ENCODE measurements at regions not wholly inside any gene's neighbourhood (a gene's known extent, or its start where the extent isn't known, plus 50 kb on each side); places are given as distances from the start of the nearest gene placed in this dataset.

DNA sequence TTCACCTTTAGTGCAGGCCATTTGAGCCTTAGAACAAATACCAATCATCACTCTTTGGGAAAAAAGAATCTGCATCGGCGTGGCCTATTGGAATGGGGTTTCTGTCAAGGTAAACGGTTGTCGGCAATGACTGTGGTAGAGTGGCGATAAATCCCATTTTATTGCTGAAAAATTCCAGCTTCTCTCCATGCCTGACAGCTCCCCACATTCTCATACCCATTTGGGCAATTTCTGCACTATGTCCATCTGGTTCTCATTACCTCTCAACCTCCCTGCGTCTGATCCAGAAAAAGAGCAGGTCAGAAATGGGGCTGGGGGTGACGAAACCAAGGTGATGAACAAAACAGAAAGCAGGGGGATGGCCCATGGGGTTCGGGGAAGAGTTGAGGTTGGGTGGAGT lies 254.0 kb downstream of the MEIS1 start:
- DNase-seq = no peak
- intact Hi-C loops (cut with DNase I) = no loop called here

DNA sequence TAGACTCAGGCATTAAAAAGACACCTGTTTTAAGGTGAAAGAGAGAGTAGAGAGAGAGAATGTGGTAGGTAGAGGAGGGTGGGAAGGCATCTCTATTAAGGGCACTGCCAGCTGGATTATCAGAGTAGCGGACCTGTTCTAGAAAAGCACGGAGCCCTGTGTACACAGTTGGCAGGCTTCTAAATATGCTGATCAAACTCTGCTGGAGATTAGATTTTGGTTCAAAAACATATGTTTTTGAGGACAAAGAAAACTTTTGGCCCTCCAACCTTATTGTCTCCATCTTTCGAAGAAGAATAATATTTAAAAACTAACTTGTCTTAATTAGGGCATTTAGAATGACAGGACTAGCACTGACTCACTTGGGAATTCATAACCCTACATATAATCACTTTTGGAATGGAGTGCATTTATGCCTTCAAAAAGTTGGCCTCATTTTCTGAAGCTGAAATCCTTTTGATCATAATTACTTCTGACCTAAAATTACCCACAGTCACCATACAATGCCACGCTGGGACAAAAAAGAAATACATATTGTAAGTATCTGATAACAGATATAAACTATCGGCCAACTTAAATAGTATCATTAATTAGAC lies 254.6 kb downstream of the MEIS1 start:
- no peak for DNase-seq
- intact Hi-C loops (cut with DNase I) = no loop called here

DNA sequence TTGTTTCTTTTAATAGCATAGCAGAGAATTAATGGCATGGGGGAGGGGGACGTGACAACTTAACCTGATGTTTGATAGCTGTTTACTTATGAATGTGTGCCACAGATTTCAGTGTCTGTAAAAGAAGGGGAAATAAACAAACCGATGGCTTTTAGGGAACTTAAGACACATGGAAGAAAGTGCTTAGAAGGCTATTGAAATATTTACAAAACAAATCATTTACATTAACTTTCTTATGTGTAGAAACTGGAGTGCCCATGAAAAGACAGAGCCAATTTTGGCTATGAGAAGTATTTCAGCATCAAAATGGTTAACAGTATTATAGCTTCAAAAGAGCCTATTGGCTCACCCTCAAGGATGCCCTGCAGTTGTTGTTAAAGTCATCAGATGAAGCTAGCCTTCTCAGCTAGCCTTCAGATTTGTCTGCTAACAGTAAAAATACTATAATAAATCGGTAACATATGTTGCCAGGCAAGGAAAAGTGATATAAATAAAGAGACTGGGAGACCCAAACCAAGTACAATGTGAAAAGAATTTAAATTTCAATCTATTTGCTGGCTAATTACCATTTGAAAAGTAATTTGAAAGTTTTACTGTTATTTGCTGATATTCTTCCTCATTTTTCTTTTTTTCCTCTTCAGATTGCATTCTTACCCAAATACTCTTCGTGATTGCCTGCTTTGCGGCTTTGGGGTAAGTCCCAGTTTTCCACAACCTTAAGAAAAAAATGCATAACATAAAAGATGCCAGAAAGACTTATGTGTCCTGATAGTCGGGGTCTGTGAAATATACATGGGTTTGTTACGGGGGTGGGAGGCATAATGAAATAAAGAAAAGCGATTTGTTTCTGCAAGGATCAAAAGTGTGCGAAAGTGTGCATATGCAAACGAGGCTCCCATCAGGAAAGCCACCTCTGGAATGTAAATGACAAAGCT lies 256.4 kb downstream of the MEIS1 start:
- no peak for DNase-seq
- intact Hi-C loops (cut with DNase I) = no loop called here

DNA sequence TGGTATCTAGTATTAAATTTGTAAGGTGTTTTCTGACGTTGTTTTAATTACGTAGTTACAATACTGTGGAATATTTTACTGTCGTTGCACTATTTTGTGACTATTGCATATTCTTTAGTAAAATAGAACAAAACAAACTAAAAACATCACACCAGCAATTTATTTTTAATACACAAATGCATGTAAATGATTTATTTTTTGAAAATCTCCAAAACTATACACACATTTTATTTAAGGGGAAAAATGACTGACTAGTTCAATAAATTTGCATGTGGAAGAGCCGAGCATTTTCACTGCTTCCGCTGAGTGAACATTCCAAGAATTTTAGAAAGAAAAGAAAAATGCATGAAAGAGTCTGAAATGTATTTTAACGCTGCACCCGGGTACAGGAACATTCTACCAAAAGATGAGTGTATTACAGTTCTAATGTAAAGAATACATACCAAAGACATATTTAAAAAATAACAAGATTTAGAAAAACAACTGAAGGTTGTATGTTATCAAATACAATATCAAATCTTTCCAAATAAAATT lies 257.7 kb downstream of the MEIS1 start:
- DNase-seq = no peak
- intact Hi-C loops (cut with DNase I) = no loop called here

DNA sequence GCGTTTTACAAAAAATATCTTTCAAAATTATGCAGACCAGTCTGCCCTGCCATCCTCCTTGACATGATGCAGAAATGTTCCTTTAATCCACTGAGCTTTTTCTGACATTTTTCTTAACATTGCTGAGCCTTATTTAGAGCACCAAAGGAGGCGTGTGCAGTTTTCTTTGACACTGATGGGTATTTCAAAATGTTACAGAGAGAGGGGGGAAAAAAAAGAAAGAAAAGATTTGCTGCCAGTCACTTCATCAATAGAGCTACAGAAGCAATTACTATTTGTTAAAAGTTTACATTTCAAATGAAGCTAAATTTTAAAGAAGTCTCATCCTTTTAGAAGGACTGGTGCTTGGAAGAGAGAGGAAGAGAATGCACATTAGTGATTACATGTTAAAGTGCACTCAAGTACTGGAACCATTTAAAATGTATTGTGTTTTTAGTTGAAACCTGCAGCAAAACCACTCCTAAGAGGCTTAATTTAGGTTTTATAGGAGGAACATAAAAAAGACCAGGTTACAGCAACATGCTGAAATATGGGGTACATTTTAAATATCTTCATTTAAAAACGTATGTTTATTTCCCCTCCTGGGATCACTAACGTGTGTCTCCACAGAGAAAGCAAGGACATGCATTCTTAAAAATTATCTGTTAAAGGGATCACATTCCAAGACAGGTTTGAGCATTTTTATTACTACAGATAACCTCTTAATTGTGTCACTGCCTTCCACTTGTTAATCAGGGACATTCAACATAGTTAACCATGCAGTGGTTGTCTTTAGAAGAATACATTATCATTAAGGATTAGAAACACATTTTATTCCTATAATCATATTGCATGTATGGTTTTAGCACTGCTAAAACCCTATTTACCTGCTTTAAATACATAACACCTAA lies 258.4 kb downstream of the MEIS1 start:
- DNase-seq = peak in 3 of 42 donors; percentile 7 to 37 (median 9)
- intact Hi-C loops (cut with DNase I) = no loop called here

DNA sequence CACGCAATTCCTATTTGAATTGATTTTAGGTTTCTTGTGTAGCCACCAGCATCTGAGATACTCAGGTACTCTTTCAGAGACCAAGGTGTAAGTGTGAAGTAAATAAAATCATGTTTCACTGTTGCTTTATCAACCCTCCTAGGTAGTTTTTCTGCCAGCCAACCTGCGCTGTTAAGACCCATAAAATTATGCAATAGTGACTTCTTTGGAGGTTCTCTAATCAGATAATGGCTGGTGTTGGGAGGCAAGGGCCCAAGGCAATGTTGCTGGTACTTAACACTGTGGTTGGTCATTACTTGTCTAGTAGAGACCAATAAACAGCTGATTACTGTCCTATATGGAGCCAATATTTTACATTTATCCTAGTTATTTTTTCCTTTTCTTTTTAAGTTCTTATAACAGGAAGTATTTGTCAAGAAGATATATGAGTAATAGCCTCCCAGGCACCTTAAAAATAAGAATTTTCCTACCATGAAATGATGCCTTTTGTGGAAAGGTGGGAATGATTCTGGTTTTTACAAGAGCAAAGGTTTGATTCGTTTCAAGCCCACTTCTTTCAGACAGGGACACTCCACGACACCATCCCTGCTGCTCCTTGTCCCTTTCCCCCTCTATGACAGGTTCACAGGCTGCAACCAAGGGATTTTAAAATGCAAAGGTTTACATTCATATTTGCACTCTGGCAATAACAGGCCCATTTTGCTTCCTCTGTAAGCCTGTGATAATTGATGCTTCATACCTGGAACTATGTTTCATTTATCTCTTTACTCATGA lies 259.3 kb downstream of the MEIS1 start:
- intact Hi-C loops (cut with DNase I) = no loop called here
- no peak for DNase-seq

DNA sequence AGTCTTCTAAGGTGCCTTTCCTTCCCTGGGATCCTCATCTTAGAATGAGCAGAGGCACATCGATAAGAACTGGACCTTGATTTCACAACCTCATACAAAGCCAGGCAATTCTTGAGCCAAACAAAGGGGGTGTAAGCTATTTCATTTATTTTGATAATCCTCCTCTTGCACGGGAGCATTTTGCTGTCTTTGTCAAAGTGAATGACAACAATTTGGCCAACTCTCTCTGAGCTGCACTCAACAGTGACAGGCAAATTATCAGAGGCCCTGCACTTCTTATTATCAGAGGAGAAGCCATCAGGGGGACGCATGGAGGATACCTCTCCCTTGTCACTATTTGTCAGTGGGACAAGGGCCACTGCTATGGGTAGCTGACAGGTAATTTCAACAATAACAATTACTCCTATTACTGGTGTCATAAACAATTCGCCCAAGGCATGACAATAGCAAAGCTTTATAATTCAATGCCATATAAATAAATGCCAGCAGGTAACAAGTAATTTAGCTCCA lies 260.4 kb downstream of the MEIS1 start:
- DNase-seq = no peak
- intact Hi-C loops (cut with DNase I) = no loop called here

DNA sequence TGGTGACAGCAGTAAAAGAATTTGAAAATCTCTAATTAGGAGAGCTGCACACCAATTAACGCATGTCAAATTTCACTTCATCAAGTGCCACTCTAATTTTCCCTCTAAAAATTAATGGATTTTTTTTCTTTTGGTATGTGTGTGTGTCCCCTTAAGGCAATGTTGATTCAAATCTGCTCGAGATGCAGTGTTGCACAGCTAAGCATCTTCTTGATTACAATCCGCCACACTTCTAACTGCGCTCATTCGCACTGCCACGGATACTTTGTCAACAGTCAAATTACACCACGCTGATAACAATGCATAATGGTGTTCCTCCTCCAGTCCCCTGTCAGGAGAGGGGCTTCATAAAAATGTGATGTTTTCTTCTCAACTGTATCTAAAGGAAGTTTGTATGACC lies 261.4 kb downstream of the MEIS1 start:
- intact Hi-C loops (cut with DNase I) = no loop called here
- no peak for DNase-seq

DNA sequence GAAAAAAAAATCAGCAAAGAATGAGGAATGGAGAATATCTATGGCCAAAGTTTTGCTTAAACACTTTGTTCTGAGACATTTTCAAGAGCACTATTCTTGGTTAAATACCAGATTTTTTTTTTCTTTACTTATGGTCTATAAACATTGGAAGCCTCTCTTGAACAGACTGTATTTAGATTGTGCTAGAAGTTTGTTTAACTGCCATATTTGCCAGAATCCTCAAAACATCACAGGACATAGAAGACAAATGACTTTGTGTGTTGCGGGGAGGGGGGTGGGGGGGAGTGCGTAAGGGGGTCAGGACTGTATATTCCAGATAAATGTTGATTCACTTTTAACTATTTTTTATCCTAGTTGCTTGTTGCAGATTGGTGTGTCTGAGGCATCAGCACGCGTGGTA lies 262.0 kb downstream of the MEIS1 start:
- no peak for DNase-seq
- intact Hi-C loops (cut with DNase I) = no loop called here

DNA sequence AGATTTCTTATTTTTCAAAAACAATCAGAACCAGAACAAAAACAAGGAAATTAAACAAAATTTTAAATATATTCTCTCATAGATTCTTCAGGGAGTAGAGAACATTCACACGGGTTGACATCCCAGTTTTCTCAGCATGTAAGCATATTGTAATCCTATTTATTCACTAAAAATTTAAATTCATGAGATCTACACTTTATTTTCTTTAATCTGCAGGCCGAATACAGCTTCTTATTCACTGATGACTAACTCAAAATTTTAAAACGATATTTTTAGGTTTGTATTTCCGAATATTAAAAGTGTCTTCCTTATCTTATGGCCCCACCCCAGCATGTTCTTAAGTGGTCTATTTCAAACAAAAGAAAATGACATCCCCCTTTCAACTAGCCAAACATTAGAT lies 262.4 kb downstream of the MEIS1 start:
- no peak for DNase-seq
- intact Hi-C loops (cut with DNase I) = no loop called here

DNA sequence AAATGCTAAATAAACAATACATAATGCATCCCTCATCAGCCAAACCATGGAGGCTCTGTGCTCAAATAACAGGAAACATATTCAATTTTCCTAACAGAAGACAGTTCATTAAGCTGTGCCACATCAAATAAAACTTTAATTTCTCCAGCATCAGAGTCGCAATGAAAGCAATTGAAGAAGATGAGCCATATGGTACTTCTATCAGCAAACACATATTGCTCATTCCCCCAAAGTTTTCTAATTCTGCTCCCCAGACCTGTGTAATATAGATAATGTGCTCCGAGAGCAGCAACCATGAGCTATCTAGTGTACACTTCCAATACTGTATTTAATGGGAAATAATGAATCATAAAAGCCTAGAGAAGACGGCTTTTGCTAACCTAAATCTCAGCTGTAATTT lies 263.2 kb downstream of the MEIS1 start:
- no peak for DNase-seq
- intact Hi-C loops (cut with DNase I) = no loop called here

DNA sequence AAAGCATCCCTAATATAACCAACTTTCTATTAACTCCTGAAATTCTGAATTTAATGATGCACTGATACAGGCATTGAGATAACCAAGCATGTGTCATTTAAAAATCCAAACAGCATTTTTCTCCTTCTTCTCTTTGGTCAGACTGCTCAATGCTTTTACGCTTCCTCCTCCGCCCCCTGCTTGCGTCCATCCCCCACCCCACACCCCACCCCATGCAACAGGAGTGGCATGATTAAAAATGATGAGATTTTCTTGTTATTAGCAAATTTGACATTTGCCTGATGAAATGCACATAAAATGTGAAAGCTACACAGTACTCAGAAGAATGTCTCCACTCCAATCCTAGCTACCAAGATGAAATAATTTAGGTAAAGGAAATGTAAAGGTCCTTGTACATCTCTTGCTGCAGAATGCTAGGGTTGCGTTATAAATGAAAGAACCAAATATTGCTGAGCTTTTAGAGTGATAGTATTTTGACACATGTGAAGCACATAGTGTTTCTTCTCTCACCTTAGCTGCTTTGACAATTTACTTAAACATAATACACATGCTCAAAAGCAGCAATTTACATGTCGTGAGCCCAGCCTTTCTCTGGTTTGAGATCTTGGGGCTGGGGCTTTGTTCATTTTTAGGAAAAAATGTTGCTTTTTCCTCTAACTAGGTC lies 263.8 kb downstream of the MEIS1 start:
- DNase-seq = no peak

DNA sequence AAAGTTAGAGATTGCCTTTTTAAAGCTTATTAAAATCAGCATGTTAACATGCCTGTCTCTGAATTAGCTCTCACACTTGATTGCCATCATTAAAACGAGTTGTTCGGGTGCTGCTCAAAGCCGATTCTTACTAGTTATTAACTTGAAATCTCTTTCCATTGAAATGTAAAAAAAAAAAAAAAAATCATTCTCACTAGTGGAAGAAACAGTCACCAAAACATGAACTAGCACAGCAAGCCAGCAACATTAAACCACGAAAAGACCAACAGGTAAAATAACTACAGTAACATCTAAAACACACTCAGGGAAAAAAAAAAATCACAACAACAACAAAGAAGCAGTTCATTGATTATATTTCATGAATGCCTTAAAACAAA lies 264.5 kb downstream of the MEIS1 start:
- intact Hi-C loops (cut with DNase I) = no loop called here
- no peak for DNase-seq

More for the DNA sequence above, 263.8 kb downstream of the MEIS1 start:
- intact Hi-C loops (cut with DNase I) = no loop called here

DNA sequence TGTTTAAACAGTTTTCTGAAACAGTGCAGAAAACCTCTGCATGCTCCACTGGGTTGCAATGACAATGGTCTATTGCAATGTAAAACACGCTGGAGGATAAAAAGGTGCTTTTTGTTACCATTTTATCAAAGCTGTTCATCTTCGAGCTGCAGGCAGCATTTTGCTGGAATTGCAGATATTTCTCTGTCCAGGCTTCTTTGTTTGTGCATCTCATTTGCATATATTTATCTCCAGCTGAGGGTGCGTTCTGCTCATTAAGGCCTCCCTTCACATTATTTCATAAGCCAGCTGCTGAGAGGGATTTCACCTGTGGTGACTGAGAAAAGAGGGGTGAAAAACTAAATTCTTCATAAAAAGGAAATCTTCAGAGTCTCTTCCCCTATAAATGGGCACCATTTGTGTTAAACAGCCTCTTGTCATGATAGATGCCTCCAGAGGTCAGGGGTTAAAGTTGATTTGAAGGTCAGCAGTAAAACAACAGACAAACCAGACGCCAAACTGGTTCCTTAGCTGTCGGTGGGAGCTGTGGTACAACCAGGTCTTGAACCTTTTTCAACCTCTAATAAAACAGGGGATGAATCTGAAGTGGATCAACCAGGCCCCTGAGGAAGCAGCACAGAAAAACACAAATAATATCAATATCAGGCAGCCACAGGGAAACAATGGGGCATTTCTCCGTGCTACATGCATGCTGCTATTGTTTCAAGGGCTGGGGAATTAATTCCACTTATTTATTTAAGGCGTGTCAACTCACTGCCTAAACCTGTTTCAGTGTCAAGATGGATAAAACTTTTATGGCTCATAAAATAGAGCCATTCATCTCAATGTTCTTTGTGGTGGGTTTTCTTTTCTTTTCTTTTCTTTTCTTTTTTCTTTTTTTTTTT lies 265.1 kb downstream of the MEIS1 start:
- peak in 8 of 42 donors; percentile 10 to 40 (median 27) for DNase-seq
- intact Hi-C loops (cut with DNase I) = no loop called here

DNA sequence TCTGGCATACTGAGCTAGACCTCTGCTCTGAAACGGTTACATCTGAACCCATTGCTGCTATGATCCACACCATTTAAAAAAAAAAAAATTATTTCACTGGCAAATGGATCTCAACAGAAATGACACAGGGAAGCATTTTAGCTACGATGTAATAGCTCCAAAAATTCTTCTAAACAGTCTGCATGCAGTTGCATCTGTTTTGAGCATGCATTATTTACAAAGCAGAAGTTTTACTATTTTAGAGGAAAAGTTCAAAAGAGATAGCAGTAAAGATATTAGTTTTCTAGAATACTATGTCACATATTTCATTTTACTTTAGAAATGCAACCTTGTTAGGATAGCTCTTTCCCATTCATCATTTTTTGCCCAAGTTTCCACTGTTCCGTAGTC lies 265.7 kb downstream of the MEIS1 start:
- DNase-seq = no peak
- intact Hi-C loops (cut with DNase I) = no loop called here

DNA sequence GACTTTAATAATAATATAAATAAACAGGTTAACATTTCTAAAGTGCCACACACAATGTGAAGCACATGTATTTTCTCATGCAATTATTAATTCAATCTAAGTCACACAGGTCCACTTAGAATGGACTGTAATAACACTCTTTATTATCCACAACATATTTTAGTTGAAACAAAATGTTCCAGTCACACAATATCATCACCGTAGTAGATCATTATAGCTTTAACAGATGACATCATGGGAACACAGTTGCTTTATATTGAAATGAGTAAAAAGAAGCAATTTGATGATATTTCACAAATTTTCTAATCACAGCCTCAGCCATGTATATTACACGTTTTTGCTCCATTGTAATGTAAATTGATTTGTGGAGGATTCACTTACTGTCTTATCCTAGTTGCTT lies 266.3 kb downstream of the MEIS1 start:
- intact Hi-C loops (cut with DNase I) = no loop called here
- DNase-seq = no peak

DNA sequence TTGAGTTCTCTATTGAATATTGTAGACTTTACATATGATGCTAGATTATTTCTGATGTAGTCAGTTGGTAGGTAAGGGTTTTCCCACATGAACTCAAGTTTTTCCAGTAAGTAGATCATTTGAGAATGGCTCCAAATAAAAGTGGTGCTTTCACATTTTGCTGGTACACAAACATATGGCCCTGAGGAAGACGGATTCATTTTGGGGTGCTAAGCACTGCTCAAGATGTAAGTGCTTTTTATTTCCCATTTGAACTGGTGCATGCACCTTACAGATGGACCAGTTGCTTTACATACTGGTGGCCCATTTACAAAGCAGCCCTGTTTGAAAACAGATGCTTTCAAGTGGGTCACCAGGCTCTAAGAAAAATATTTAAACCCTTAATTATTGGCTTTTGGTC lies 266.7 kb downstream of the MEIS1 start:
- no peak for DNase-seq
- intact Hi-C loops (cut with DNase I) = no loop called here

Measured in head of caudate nucleus (tissue), 42 donors.